LoVo (cell line): ENCODE measurements at regions not wholly inside any gene's neighbourhood (a gene's known extent, or its start where the extent isn't known, plus 50 kb on each side); places are given as distances from the start of the nearest gene placed in this dataset.
"Not testable (repeated sequence)": the region's sequence is repeated elsewhere in the genome, so short reads cannot be mapped to it uniquely, and the experiment has no call there.

Experiments
- DNase-seq: peaks from one replicate; pipeline ENCODE4 v3.0.0-alpha.2; 2016; ENCODE audit warnings: low spot score

DNA sequence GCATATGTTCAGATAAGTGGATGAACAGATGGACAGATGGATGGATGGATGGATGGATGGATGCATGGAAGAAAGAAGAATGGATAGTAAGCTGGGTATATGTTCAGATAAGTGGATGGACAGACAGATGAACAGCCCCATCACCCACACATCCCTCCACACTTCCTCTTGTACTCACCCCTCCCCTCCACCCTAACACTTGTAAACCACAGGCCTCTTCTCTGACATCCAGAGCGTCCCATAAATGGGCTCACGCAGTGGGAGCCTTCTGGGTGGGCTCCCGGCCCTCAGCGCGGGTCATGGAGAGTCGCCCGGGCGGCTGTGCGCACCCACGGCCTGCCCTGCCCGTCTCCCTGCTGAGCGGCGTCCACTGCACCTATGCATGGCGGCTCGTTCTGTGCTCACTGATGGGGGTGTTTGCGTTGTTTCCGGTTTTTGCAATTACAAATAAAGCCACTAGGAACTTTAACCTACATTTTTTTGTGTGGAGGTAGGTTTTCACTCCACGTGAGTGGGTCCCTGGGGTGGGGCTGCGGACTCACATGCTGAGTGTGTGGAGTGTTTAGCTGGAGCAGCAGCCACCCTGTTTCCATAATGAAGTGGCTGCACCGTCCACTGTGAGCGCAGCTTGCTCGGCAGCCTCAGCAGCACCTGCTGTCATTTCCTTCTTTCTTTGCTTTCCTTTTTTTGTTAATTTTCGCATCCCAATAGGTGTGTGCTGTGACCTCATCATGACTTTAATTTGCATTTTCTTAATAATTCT is 78.8 kb upstream of the SFSWAP start:
- not testable (repeated sequence) for DNase-seq

DNA sequence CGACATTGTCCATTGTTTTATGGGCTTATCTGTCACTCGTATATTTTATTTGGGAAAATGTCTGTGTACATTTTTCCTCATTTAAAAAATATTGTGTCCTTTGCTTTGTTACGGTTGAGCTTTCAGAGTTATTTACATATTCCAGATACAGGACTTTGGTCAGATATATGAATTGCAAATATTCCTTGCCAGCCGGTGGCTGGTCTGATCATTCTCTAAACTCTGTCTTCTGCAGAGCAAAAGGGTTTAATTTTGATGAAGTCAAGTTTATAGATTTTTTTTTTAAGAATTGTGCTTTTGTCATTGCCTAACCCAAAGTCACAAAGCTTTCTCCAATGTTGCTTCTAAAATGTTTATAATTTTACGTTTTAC is 78.3 kb upstream of the SFSWAP start:
- DNase-seq = not testable (repeated sequence)

DNA sequence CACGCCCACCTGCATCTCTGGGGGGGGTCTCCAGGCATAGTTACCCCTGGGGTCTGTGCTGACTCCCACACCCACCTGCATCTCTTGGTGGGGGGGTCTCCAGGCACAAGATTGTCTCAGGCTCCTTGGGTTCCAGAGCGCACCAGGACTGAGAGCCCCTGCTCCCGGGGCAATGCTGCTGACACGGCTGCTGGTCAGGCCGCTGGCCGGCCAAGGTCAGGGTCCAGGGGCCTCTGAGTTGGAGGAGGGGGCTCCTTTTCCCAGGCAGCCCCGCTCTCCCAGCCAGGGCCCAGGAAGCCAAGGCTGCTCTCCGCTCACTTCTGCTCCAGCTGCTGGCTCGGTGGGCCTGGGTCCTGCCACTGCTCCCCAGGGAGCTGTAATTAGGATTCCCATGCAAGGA is 77.3 kb upstream of the SFSWAP start:
- not testable (repeated sequence) for DNase-seq

GRCh38 chr12:131634037-131634436 is 76.9 kb upstream of the SFSWAP start:
- DNase-seq = no peak

GRCh38 chr12:131635012-131635411 is 75.9 kb upstream of the SFSWAP start:
- not testable (repeated sequence) for DNase-seq

DNA sequence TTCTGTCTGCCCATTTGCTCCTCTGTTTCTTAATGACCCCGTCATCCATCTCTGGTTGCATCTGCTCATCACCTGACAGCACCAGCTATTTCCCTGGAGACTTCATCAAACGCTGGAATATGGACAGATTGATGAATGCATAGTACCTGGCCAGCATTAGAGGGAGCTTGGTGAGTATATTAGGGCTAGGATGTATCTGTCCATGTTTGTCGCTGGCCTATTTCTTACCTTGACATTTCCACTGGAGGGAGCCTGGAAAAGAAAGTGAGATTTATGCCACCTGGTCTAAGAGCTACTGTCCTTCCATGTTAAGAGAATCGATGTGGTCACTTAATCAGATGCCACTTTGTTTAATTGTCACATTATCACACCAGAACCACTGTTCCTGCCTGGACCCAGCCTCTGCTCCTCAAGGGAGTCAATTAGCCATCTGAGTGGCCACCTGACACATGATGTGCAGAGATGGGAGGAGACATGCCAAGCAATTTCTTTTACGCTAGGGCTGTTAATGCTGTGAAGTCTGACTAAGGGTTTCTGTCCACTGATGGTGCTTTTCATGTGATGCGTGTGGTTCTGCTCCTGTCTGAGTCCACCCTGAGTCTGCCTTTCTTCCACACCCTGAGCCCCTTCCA is 75.3 kb upstream of the SFSWAP start:
- no peak for DNase-seq

DNA sequence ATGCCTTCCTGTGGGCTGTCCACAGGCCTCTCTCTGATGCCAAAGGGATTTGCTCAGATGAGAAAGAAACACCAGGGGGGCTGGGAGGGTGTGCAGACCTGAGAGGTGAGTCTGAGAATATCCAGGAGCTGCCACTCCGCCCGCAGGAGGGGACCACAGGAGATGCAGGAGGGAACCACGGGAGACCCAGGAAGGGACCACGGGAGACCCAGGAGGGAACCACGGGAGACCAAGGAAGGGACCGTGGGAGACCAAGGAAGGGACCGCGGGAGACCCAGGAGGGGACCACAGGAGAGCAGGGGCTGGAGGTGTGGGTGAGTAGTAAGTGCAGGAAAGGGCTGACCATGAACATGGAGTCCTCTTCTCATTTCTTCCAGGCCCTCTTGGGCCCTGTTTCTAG is 74.6 kb upstream of the SFSWAP start:
- no peak for DNase-seq

GRCh38 chr12:131636940-131637750 is 73.7 kb upstream of the SFSWAP start:
- no peak for DNase-seq

- DNase-seq = no peak
Observed at GRCh38 chr12:131637986-131638385, 72.9 kb upstream of the SFSWAP start.

DNA sequence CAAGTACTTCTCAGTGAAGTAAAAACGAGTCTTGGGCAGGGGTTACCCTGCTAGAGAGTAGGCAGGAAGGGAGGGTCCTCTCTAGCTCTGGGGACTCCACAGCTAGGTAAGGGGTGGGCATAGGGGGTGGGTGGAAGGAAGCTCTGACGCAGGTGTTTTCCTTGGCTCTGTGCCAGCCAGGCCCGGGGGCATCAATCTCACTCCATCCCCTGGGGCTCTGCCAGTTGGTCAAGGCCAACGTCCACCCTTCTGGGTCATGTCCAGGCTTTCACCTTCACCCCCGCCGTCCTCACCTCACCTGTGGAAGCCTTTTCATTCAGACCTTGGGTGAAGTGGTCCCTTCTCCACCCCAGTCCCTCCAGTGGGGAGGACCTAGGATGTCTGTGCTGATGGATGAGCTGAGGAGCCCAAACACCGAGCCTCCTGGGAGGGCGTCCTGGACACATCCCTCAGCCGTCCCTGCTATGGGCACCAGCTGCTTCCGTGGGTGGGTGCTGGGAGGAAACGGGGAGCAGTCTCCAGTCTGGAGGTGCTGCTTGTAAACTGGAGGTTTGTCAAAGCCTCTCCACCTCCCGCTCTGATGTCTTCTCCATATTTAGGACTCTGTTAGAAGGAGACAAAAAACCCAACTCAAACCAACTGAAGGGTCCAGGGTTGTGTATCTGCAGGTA is 71.5 kb upstream of the SFSWAP start:
- DNase-seq = no peak

GRCh38 chr12:131640525-131640924 is 70.4 kb upstream of the SFSWAP start:
- no peak for DNase-seq

- no peak for DNase-seq
Observed at GRCh38 chr12:131641315-131641714, 69.6 kb upstream of the SFSWAP start.

DNA sequence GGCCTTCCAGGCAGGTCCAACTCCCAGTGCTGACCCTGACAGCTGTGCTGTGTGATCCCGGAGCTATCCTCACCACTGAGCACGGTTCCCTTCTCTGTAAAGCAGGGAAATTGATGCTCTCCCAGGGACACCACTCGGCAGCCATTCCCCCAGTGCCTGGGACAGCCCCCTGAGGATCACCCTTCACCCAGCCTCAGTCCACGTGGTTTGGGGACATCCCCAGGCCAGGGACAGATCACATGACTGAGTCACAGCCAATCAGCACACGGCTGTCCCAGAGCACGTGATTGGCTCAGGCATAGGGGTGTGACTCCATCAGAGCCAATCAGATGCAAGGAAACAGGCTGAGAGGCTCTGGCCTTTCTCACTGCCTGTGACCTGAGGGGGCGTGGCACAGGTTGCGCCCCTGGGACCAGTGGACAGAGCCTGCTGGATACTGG is 68.8 kb upstream of the SFSWAP start:
- no peak for DNase-seq

DNA sequence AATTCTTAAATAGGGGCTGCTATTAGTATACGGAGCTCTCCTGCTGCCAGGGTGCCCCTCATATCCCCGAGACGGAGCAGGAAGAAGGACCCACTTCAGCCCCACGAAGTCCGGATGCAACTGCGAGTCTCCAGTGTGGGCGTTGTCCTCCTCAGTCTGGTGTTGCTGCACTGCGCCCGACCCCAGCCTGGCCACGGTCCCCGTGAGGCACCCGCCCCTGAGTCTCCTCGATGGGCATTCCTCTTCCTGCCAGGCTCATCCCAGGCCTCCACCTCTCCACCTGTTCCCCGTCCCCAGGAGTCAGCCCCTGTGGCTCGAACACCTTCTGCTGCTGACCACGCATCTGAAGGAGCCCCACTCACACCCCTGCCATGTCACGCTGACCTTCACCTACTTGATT is 68.1 kb upstream of the SFSWAP start:
- DNase-seq = no peak

DNA sequence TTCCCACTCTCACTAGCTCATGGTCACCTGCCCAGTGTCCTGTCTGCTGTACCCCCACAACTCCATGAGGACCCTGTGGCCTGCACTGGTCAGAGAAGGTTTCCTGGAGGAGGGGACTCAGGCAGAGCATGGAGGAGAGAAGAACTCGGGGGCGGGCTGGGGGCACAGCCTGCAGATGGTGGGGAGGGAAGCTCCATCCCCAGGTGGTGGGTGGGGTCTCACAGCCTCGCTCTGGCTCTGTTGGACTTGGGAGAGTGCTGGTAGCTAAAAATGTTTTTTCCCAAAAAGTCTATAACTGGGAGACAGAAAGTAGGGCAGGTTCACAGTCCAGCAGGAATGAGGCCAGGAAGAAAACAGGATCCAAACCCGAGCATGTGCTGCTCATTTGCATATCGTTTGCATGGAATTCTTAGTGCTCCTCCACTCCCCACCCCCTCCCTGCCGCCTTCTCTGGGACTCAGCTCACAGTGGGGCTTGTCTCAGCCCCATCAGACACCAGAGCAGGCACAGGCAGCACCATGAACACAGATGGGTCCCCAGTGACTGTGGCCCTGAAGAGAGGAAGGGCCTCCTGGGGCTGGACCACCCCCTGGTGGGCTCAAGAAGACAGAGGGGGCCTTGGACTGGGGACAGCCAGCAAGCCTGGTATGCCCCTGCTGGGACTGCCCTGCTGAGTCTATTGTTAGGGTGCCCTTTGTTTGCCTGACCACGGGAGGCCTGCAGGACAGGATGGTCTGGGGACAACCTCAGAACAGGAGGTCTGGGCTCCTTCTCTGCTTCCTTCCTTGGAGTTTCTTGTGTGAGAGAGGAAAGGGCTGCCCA is 67.0 kb upstream of the SFSWAP start:
- DNase-seq = no peak

- DNase-seq = no peak
Observed at GRCh38 chr12:131644481-131644880, 66.4 kb upstream of the SFSWAP start.

- DNase-seq = not testable (repeated sequence)
Observed at GRCh38 chr12:131644917-131645316, 66.0 kb upstream of the SFSWAP start.

GRCh38 chr12:131645557-131645956 is 65.3 kb upstream of the SFSWAP start:
- DNase-seq = not testable (repeated sequence)

DNA sequence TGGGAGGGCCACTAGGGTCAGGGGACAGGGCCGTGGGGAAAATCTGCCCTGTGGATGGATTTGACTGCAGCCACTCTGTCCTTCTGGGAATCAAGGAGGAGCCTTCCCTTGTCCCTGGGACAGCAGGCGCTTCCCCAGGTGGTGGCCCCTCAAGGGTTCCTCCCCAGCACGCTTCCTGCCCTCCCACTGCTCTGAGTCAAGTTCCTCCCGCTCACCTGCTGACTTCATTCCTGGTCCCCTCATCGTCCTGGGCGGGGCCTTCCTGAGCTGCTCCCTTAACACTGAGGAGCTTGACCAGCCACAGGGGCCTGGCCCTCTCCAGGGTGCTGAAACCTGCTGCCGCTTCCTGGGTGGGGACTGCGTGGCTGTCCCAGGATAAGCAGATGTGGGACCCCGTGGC is 64.4 kb upstream of the SFSWAP start:
- not testable (repeated sequence) for DNase-seq

DNA sequence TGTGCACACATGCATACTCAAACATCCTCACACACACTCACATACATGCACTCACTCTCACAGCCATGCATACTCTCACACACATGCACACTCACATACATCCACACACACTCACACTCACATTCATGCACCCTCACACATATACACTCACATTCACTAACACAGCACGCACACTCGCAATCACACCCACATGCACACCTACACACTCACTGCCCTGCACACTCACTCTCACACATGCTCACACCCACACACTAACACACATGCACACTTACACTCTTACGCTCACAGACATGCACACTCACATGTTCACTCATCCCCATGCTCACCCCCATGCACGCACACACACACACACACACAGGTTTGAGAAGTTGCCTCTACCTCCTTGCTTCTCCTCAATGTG is 63.2 kb upstream of the SFSWAP start:
- no peak for DNase-seq

DNA sequence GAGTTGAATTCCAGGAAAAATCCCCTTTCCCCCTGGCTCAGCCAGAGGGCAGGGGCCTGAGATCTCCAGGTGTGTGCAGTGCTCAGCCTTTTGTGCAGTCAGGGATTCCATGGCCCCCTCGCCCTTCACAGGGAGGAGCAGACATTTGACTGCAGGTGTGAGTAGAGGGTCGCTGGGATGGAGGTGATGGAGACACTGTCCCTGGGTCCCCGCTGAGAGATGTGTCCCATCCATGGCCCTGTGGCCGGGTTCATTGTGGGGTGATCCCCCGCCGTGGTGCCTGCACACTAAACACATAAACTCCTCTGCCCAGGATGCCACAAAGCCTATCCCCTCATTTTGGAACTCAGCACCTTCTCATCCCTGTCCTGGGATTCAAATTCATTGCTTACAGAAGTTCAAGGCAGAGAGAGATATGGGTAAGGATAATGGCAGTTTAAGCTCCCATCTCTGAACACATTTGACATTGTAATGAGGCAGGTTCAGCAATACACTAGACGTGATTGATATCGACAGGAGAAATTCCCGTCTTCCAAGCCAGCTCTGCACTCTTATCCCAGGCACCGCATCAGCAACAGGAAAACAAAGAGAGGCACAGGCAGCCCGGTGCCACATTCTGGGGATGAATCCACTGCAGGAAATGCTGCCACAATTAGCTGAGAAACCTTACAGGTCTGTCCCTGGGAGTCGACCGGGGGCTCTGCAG is 55.3 kb upstream of the SFSWAP start:
- DNase-seq = not testable (repeated sequence)
